Thyroid gland (tissue), 4 donors: ENCODE measurements at regions not wholly inside any gene's neighbourhood (a gene's known extent, or its start where the extent isn't known, plus 50 kb on each side); places are given as distances from the start of the nearest gene placed in this dataset.

Experiments used
- DNase-seq, 2 donors: peaks; one replicate each; pipeline ENCODE4 v3.0.0-alpha.2; 2019
- H3K27ac ChIP-seq, 3 donors: fragments of 200-600 bp; sonication (generic); 1 replicate in 2 of 3; 2 replicates in 1 of 3; pipeline ENCODE4 v1.5.1; 2016 to 2019; ENCODE audit warnings: mild to moderate bottlenecking in 1 of 3, moderate library complexity in 1 of 3
- H3K27me3 ChIP-seq: fragments of 200-600 bp; sonication (generic); one replicate; pipeline ENCODE4 v1.5.1; 2019
- H3K36me3 ChIP-seq, 2 donors: fragments of 200-600 bp; sonication (generic); one replicate each; pipeline ENCODE4 v1.5.1; 2016 to 2019
- H3K4me1 ChIP-seq, 2 donors: fragments of 200-600 bp; sonication (generic); one replicate each; pipeline ENCODE4 v1.5.1; 2017 to 2019
- H3K4me3 ChIP-seq, 3 donors: fragments of 200-600 bp; sonication (generic); replicated peaks in 1 of 3; 1 replicate in 2 of 3; 2 replicates in 1 of 3; pipeline ENCODE4 v1.5.1; 2016; ENCODE audit warnings: mild to moderate bottlenecking in 1 of 3
- H3K9me3 ChIP-seq: fragments of 200-600 bp; sonication (generic); one replicate; pipeline ENCODE4 v1.5.1; 2017
- POLR2A ChIP-seq, 2 donors: fragments of 450-650 bp; IDR thresholded peaks; one replicate each; pipeline ENCODE4 v1.6.1; 2017; ENCODE audit warnings: antibody characterized with exemption in 2 of 2, mild to moderate bottlenecking in 2 of 2, moderate library complexity in 1 of 2
- WGBS, 2 donors: methylation state at CpG; one replicate each; pipeline ENCODE4 v1.1.5; 2017; 5-methylcytosine and 5-hydroxymethylcytosine counted together
- intact Hi-C: fragments of 100-400 bp; cut with DNase I; formaldehyde crosslinking; loops from one replicate; pipeline ENCODE4 v1.15.1; 2023
- TF ChIP-seq, protein P1 (sequence below), 6 experiments: fragments of 200-600 bp in 3 of 6; fragments of 450-650 bp in 3 of 6; sonication (generic) in 3 of 6; IDR thresholded peaks; one replicate each; pipeline ENCODE4 v1.5.1; 2016 to 2019; ENCODE audit warnings: antibody characterized with exemption in 6 of 6, mild to moderate bottlenecking in 2 of 6, inconsistent platforms in 1 of 6, moderate library complexity in 1 of 6

- H3K36me3 ChIP-seq: no peaks in the 10 kb centered on the region
- H3K9me3 ChIP-seq: no peaks in the 10 kb centered on the region
- DNase-seq: no peak
- TF ChIP-seq, protein P1, sequence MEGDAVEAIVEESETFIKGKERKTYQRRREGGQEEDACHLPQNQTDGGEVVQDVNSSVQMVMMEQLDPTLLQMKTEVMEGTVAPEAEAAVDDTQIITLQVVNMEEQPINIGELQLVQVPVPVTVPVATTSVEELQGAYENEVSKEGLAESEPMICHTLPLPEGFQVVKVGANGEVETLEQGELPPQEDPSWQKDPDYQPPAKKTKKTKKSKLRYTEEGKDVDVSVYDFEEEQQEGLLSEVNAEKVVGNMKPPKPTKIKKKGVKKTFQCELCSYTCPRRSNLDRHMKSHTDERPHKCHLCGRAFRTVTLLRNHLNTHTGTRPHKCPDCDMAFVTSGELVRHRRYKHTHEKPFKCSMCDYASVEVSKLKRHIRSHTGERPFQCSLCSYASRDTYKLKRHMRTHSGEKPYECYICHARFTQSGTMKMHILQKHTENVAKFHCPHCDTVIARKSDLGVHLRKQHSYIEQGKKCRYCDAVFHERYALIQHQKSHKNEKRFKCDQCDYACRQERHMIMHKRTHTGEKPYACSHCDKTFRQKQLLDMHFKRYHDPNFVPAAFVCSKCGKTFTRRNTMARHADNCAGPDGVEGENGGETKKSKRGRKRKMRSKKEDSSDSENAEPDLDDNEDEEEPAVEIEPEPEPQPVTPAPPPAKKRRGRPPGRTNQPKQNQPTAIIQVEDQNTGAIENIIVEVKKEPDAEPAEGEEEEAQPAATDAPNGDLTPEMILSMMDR (IDR thresholded peaks at IDR 0.05): no peak
- TF ChIP-seq POLR2A (IDR thresholded peaks at IDR 0.05): no peak
- H3K27me3 ChIP-seq: no peaks in the 10 kb centered on the region
- no peaks in the 10 kb centered on the region for H3K4me1 ChIP-seq
- no peak overlapping the region for H3K4me3 ChIP-seq
- intact Hi-C loops: no loop called here
- H3K27ac ChIP-seq: no peak overlapping the region
Measured at GRCh38 chr1:219383281-219383680, 209.6 kb downstream of the LYPLAL1 start.

- intact Hi-C loops: no loop called here
- TF ChIP-seq POLR2A (IDR thresholded peaks at IDR 0.05): no peak
- TF ChIP-seq, protein P1 (IDR thresholded peaks at IDR 0.05): no peak
- no peak overlapping the region for H3K27ac ChIP-seq
Measured at GRCh38 chr1:219381396-219381795, 207.7 kb downstream of the LYPLAL1 start.

GRCh38 chr1:219380463-219380862 lies 206.8 kb downstream of the LYPLAL1 start:
- Histone ChIP-seq H3K9me3 (no peaks in the 10 kb centered on the region), H3K4me3 (no peak overlapping the region), H3K27me3 (no peaks in the 10 kb centered on the region), H3K27ac (no peak overlapping the region), H3K4me1 (no peaks in the 10 kb centered on the region), H3K36me3 (no peaks in the 10 kb centered on the region)
- no peak for DNase-seq
- 79 to 87% methylated on average over 5 of the region's 5 CpGs for WGBS, 2 donors
- intact Hi-C loops: no loop called here
- TF ChIP-seq POLR2A (IDR thresholded peaks at IDR 0.05): no peak
- TF ChIP-seq, protein P1 (IDR thresholded peaks at IDR 0.05): no peak

More at GRCh38 chr1:219381396-219381795, 207.7 kb downstream of the LYPLAL1 start:
- Histone ChIP-seq H3K4me1 (no peaks in the 10 kb centered on the region), H3K9me3 (no peaks in the 10 kb centered on the region), H3K27me3 (no peaks in the 10 kb centered on the region), H3K4me3 (no peak overlapping the region), H3K36me3 (no peaks in the 10 kb centered on the region)
- WGBS, 2 donors: 97 to 100% methylated on average over 1 of the region's 1 CpG
- DNase-seq: no peak

DNA sequence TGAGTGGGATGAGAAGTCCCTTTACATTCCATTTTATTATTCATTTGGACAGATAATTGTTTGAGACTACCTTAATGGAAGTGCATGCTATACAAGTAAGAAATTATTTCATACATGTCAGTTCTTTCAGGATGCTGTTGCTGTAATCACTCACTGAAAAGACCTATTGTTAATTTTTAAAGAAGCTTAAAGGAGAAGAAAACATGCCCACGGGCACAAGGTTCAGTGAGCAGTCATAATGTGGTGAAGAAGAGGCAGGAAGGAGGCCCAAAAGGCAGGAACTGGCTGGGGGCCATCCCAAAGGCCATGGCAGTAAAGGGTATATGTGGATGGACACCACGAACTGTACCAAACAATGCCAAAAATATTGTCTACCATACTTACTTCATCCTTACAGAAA lies 206.0 kb downstream of the LYPLAL1 start:
- no peak overlapping the region for H3K27ac ChIP-seq
- no peaks in the 10 kb centered on the region for H3K4me1 ChIP-seq
- no peak for DNase-seq
- no peaks in the 10 kb centered on the region for H3K9me3 ChIP-seq
- intact Hi-C loops: no loop called here
- no peak for TF ChIP-seq POLR2A (IDR thresholded peaks at IDR 0.05)
- TF ChIP-seq, protein P1 (IDR thresholded peaks at IDR 0.05): no peak
- no peaks in the 10 kb centered on the region for H3K27me3 ChIP-seq
- no peaks in the 10 kb centered on the region for H3K36me3 ChIP-seq
- H3K4me3 ChIP-seq: no peak overlapping the region
- WGBS, 2 donors: 63 to 72% methylated on average over 2 of the region's 2 CpGs

GRCh38 chr1:219374636-219375035 lies 201.0 kb downstream of the LYPLAL1 start:
- H3K4me3 ChIP-seq: no peak overlapping the region
- intact Hi-C loops: no loop called here
- H3K9me3 ChIP-seq: no peaks in the 10 kb centered on the region
- TF ChIP-seq POLR2A (IDR thresholded peaks at IDR 0.05): no peak
- TF ChIP-seq, protein P1 (IDR thresholded peaks at IDR 0.05): no peak
- no peak overlapping the region for H3K27ac ChIP-seq
- DNase-seq: no peak
- no peaks in the 10 kb centered on the region for H3K36me3 ChIP-seq
- H3K4me1 ChIP-seq: no peaks in the 10 kb centered on the region
- WGBS, 2 donors: 69 to 84% methylated on average over 4 of the region's 4 CpGs
- H3K27me3 ChIP-seq: no peaks in the 10 kb centered on the region
